Neural cell (in vitro differentiated cells): ENCODE measurements at regions not wholly inside any gene's neighbourhood (a gene's known extent, or its start where the extent isn't known, plus 50 kb on each side); places are given as distances from the start of the nearest gene placed in this dataset.

ENCODE experiments used
- H2AFZ ChIP-seq: fragments of 200-600, 300-800 bp; sonication (generic), shearing (Covaris generic); 2 replicates; pipeline ENCODE4 v1.6.0; 2014; ENCODE audit warnings: low read depth, mild to moderate bottlenecking, antibody characterized with exemption, low read length, moderate library complexity
- H3F3A ChIP-seq: fragments of 200-600 bp; shearing (Covaris generic); 2 replicates; pipeline ENCODE4 v1.6.1; 2016; ENCODE audit warnings: mild to moderate bottlenecking, moderate library complexity, mixed read lengths, antibody characterized with exemption, low read length; ENCODE audit not compliant: insufficient read depth, poor library complexity, severe bottlenecking
- H3K27ac ChIP-seq: fragments of 200-600, 300-800 bp; sonication (generic), shearing (Covaris generic); 2 replicates; pipeline ENCODE4 v1.5.1; 2014; ENCODE audit warnings: mild to moderate bottlenecking, low read length, moderate library complexity
- H3K27me3 ChIP-seq: fragments of 300-800, 200-600 bp; sonication (generic), shearing (Covaris generic); 2 replicates; pipeline ENCODE4 v1.6.0; 2014; ENCODE audit warnings: mild to moderate bottlenecking, low read depth, low read length, moderate library complexity; ENCODE audit not compliant: insufficient read depth
- H3K36me3 ChIP-seq: fragments of 300-800, 200-600 bp; sonication (generic), shearing (Covaris generic); 2 replicates; pipeline ENCODE4 v1.5.1; 2014; ENCODE audit warnings: mild to moderate bottlenecking, antibody characterized with exemption, low read length, moderate library complexity; ENCODE audit not compliant: insufficient read depth
- H3K4me2 ChIP-seq: fragments of 300-800, 200-600 bp; sonication (generic), shearing (Covaris generic); 2 replicates; pipeline ENCODE4 v1.6.0; 2014; ENCODE audit warnings: mild to moderate bottlenecking, low read length
- H3K4me3 ChIP-seq: fragments of 300-800, 200-600 bp; sonication (generic), shearing (Covaris generic); 2 replicates; pipeline ENCODE4 v1.5.1; 2014; ENCODE audit warnings: mild to moderate bottlenecking, low read length, moderate library complexity
- H3K79me2 ChIP-seq: fragments of 200-600 bp; shearing (Covaris generic); replicated peaks from 2 replicates; pipeline ENCODE4 v1.6.0; 2014; ENCODE audit warnings: mild to moderate bottlenecking, low read length, moderate library complexity; ENCODE audit not compliant: insufficient read depth
- H3K9ac ChIP-seq: fragments of 300-800, 200-600 bp; sonication (generic), shearing (Covaris generic); 2 replicates; pipeline ENCODE4 v1.6.1; 2016; ENCODE audit warnings: mild to moderate bottlenecking, low read length, mixed read lengths
- H3K9me2 ChIP-seq: fragments of 200-600 bp; shearing (Covaris generic); 2 replicates; pipeline ENCODE4 v1.6.1; 2016; ENCODE audit warnings: mild to moderate bottlenecking, low read length, mixed read lengths; ENCODE audit not compliant: insufficient read depth
- H3K9me3 ChIP-seq: fragments of 200-600, 300-800 bp; sonication (generic), shearing (Covaris generic); 2 replicates; pipeline ENCODE4 v1.6.1; 2016; ENCODE audit warnings: mild to moderate bottlenecking, mixed run types, low read length, moderate library complexity, mixed read lengths
- H4K20me1 ChIP-seq: fragments of 200-600 bp; shearing (Covaris generic); 2 replicates; pipeline ENCODE4 v1.6.1; 2016; ENCODE audit warnings: mild to moderate bottlenecking, mixed run types; ENCODE audit not compliant: insufficient read depth
- EP300 ChIP-seq: fragments of 450-650 bp; conservative IDR thresholded peaks from 2 replicates; pipeline ENCODE4 v1.6.1; 2014; ENCODE audit warnings: antibody characterized with exemption, mild to moderate bottlenecking, moderate library complexity; ENCODE audit not compliant: poor library complexity, severe bottlenecking
- EZH2 ChIP-seq: fragments of 200-600, 300-800 bp; shearing (Covaris generic), sonication (generic); IDR thresholded peaks from 2 replicates; pipeline ENCODE4 v1.6.1; 2014; ENCODE audit warnings: antibody characterized with exemption, low read length, borderline replicate concordance, mild to moderate bottlenecking; ENCODE audit not compliant: insufficient read depth, poor library complexity, severe bottlenecking
- MXI1 ChIP-seq: fragments of 450-650 bp; conservative IDR thresholded peaks from 2 replicates; pipeline ENCODE4 v1.6.1; 2014; ENCODE audit warnings: antibody characterized with exemption, mild to moderate bottlenecking; ENCODE audit not compliant: poor library complexity, severe bottlenecking
- POLR2AphosphoS5 ChIP-seq: IDR thresholded peaks from 2 replicates; pipeline ENCODE4 v1.6.1; 2012
- RAD21 ChIP-seq: fragments of 450-650 bp; conservative IDR thresholded peaks from 2 replicates; pipeline ENCODE4 v1.6.1; 2014; ENCODE audit warnings: antibody characterized with exemption, mild to moderate bottlenecking, moderate library complexity
- SMC3 ChIP-seq: fragments of 450-650 bp; conservative IDR thresholded peaks from 2 replicates; pipeline ENCODE4 v1.6.1; 2014; ENCODE audit warnings: antibody characterized with exemption, mild to moderate bottlenecking, moderate library complexity; ENCODE audit not compliant: poor library complexity
- TAF1 ChIP-seq: IDR thresholded peaks from 2 replicates; pipeline ENCODE4 v1.6.1; 2012; ENCODE audit warnings: low read depth
- TF ChIP-seq, protein P1 (sequence below): IDR thresholded peaks from 2 replicates; pipeline ENCODE4 v1.6.1; 2012; ENCODE audit warnings: borderline replicate concordance
- TF ChIP-seq, protein P2 (sequence below): fragments of 450-650 bp; IDR thresholded peaks from 2 replicates; pipeline ENCODE4 v1.5.1; 2014; ENCODE audit warnings: antibody characterized with exemption, mild to moderate bottlenecking, moderate library complexity; ENCODE audit not compliant: poor library complexity, severe bottlenecking

DNA sequence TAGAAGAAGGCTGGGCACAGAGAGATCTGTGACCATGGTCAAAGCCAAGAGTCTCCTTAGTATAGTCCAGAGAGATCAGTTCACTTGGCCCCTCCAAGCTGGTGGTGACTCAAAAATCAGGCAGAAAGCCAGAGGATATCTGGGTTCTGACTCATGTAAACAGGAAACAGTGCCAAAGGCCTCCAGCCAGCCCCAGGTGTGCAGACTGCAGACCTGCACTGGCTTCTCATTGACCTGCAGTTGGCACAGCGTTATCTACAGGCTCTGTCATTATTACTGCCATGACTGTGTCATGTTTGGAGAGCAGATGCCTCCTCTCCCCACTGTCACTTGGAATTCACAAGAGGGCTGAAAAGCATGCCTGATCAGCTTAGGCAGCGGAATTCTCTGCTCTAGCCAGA, 295.7 kb upstream of the PRKD1 start:
- no peaks in the 10 kb centered on the region for H3F3A ChIP-seq
- H3K4me2 ChIP-seq = no peak overlapping the region
- TF ChIP-seq RAD21 (no peak), SMC3 (no peak), POLR2AphosphoS5 (no peak), TAF1 (no peak)
- TF ChIP-seq, protein P1, sequence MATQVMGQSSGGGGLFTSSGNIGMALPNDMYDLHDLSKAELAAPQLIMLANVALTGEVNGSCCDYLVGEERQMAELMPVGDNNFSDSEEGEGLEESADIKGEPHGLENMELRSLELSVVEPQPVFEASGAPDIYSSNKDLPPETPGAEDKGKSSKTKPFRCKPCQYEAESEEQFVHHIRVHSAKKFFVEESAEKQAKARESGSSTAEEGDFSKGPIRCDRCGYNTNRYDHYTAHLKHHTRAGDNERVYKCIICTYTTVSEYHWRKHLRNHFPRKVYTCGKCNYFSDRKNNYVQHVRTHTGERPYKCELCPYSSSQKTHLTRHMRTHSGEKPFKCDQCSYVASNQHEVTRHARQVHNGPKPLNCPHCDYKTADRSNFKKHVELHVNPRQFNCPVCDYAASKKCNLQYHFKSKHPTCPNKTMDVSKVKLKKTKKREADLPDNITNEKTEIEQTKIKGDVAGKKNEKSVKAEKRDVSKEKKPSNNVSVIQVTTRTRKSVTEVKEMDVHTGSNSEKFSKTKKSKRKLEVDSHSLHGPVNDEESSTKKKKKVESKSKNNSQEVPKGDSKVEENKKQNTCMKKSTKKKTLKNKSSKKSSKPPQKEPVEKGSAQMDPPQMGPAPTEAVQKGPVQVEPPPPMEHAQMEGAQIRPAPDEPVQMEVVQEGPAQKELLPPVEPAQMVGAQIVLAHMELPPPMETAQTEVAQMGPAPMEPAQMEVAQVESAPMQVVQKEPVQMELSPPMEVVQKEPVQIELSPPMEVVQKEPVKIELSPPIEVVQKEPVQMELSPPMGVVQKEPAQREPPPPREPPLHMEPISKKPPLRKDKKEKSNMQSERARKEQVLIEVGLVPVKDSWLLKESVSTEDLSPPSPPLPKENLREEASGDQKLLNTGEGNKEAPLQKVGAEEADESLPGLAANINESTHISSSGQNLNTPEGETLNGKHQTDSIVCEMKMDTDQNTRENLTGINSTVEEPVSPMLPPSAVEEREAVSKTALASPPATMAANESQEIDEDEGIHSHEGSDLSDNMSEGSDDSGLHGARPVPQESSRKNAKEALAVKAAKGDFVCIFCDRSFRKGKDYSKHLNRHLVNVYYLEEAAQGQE = no peak
- TF ChIP-seq, protein P2, sequence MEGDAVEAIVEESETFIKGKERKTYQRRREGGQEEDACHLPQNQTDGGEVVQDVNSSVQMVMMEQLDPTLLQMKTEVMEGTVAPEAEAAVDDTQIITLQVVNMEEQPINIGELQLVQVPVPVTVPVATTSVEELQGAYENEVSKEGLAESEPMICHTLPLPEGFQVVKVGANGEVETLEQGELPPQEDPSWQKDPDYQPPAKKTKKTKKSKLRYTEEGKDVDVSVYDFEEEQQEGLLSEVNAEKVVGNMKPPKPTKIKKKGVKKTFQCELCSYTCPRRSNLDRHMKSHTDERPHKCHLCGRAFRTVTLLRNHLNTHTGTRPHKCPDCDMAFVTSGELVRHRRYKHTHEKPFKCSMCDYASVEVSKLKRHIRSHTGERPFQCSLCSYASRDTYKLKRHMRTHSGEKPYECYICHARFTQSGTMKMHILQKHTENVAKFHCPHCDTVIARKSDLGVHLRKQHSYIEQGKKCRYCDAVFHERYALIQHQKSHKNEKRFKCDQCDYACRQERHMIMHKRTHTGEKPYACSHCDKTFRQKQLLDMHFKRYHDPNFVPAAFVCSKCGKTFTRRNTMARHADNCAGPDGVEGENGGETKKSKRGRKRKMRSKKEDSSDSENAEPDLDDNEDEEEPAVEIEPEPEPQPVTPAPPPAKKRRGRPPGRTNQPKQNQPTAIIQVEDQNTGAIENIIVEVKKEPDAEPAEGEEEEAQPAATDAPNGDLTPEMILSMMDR = no peak

DNA sequence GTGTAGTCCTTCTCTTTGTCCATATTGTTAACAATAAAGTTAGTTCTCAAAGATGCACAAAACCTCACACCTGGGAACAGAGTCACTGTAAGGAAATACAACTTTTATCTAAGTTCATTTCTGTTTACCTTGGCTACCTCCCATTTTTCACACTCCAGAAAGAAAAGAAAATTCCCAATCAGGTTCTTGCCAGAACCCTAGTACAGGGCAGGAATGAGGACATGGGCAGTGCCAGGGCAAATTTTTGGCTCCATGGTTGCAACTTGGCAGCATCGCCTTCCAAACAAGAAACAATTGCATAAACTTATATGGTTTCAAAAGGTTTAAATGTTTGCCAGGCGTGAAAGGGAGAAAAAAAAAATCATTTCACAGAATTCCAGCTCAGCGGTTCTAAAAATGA, 296.3 kb upstream of the PRKD1 start:
- H3K79me2 ChIP-seq = no peaks in the 10 kb centered on the region
- no peak overlapping the region for H3K4me2 ChIP-seq
- no peaks in the 10 kb centered on the region for H4K20me1 ChIP-seq
- no peaks in the 10 kb centered on the region for H3K9me2 ChIP-seq
- no peaks in the 10 kb centered on the region for H3K27me3 ChIP-seq
- H3F3A ChIP-seq = no peaks in the 10 kb centered on the region
- H2AFZ ChIP-seq = no peak overlapping the region
- H3K4me3 ChIP-seq = no peak overlapping the region
- no peaks in the 10 kb centered on the region for H3K9me3 ChIP-seq
- no peaks in the 10 kb centered on the region for H3K36me3 ChIP-seq
- TF ChIP-seq RAD21 (no peak), TAF1 (no peak), SMC3 (no peak), MXI1 (no peak), EP300 (no peak), POLR2AphosphoS5 (no peak), EZH2 (no peak)
- TF ChIP-seq, protein P2 = no peak
- TF ChIP-seq, protein P1 = no peak
- H3K27ac ChIP-seq = peak overlapping the region; percentile 50
- no peak overlapping the region for H3K9ac ChIP-seq

More for the DNA sequence above, 295.7 kb upstream of the PRKD1 start:
- no peaks in the 10 kb centered on the region for H3K9me3 ChIP-seq
- peak overlapping the region; percentile 50 for H3K27ac ChIP-seq
- no peak overlapping the region for H3K4me3 ChIP-seq
- H2AFZ ChIP-seq = no peak overlapping the region
- H3K9ac ChIP-seq = peak overlapping the region; percentile 23
- H4K20me1 ChIP-seq = no peaks in the 10 kb centered on the region
- H3K9me2 ChIP-seq = no peaks in the 10 kb centered on the region
- no peaks in the 10 kb centered on the region for H3K27me3 ChIP-seq
- H3K79me2 ChIP-seq = no peaks in the 10 kb centered on the region
- H3K36me3 ChIP-seq = no peaks in the 10 kb centered on the region
